GM10266 (cell line): ENCODE measurements at regions not wholly inside any gene's neighbourhood (a gene's known extent, or its start where the extent isn't known, plus 50 kb on each side); places are given as distances from the start of the nearest gene placed in this dataset.

Experiments used
- DNase-seq: peaks from one replicate; pipeline ENCODE4 v3.0.0; 2012; ENCODE audit errors: extremely low spot score
- CTCF ChIP-seq: IDR thresholded peaks from 2 replicates; pipeline ENCODE4 v1.5.1; 2012; ENCODE audit warnings: mild to moderate bottlenecking, low read depth; ENCODE audit not compliant: control insufficient read depth, insufficient read depth; ENCODE audit errors: missing control alignments

GRCh38 chr1:216961516-216961915, 238.3 kb upstream of the ESRRG start:
- DNase-seq = no peak
- TF ChIP-seq CTCF = no peak

DNA sequence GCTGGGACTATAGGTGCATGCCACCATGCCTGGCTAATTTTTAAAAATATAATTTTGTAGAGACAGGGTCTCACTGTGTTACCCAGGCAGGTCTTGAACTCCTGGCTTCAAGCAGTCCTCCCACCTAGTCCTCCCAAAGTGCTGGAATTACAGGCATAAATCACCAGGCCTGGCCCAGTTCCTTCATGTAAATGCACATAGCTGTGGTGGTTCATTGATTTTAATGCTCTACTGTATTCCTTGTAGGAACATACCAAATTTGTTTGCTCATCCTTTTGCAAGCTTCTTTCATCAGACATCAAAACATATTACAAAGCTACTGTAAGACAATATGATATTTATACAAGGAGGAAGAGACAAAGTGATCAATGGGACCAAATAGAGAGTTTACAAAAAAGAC, 237.5 kb upstream of the ESRRG start:
- no peak for DNase-seq

DNA sequence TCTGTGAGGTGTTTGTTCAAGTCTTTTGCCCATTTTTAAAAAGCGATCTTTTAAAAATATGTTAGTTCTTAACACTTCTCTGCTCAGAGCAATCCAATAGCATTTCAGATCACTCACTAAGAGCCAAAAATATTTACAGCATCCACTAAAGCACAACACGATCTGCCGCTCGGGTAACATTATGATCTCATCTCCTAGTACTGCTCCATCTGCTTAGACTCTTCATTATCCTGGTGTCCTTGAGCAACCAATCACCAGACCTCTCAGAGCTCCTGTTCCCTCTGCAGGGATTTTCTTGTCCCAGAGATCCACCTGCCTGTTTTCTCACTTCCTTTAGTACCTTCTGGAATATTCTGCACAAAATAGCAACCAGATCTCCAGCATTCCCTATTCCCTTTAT, 235.3 kb upstream of the ESRRG start:
- DNase-seq = no peak
- TF ChIP-seq CTCF = no peak

More for the DNA sequence above, 237.5 kb upstream of the ESRRG start:
- no peak for TF ChIP-seq CTCF

GRCh38 chr1:216953495-216953894, 230.3 kb upstream of the ESRRG start:
- no peak for TF ChIP-seq CTCF
- DNase-seq = no peak

GRCh38 chr1:216952864-216953263, 229.6 kb upstream of the ESRRG start:
- DNase-seq = no peak
- TF ChIP-seq CTCF = no peak

- no peak for DNase-seq
- TF ChIP-seq CTCF = no peak
Observed at GRCh38 chr1:216945538-216946080, 222.4 kb upstream of the ESRRG start.

DNA sequence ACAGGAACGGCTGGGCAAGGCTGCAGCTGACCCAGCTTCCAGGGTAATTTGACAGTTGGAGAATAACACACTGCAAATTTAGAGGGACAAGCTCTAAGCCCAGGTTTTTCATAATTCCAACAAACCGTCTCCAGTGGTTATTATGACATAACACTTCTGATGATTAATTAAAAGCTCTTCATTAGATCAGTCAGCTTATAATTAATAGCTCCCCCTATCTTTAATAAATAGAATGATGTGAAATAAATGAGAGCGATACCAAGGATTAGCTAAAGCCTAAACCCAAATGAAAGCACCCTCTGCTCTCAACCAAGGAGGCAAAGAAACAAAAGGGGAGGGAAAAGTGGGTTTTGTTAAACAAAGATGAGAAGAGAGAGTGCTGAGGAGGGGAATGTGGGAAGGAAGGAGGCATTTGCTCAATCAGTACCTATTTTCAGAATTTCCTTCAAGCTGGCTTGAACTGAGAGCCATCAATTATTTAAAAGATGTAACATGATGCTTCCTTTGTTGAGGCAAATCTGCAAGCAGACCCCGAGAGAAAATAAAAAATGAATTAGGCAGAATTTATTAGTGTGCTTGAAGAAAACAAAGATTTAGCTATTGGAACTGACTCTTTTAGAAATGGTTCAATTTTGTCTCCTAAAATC, 221.8 kb upstream of the ESRRG start:
- DNase-seq = no peak

More for the DNA sequence above, 221.8 kb upstream of the ESRRG start:
- TF ChIP-seq CTCF = no peak
